Temporal lobe (tissue), 1 donor: ENCODE measurements at regions not wholly inside any gene's neighbourhood (a gene's known extent, or its start where the extent isn't known, plus 50 kb on each side); places are given as distances from the start of the nearest gene placed in this dataset. TPM values are rescaled to one million over a fixed set of nuclear protein-coding genes. Genes with fewer than 3 reads are reported as not detected.

Experiments
- small RNA-seq: library from RNA; depleted of rRNA; stranded (forward); fragments of <200 nt; gene quantifications from one replicate; pipeline ENCODE3, GENCODE V24; 2014; ENCODE audit warnings: low replicate concordance

Small RNAs in the stretch of these regions (small RNA-seq; reads per million reads assigned to genes)
- not detected for gene RN7SL802P
- gene RNA5SP188: not detected
